HCT116 (cell line): ENCODE measurements at regions not wholly inside any gene's neighbourhood (a gene's known extent, or its start where the extent isn't known, plus 50 kb on each side); places are given as distances from the start of the nearest gene placed in this dataset.

ENCODE experiments used
- ATAC-seq: fragments of 200-7000 bp; cut with Tn5 transposase; 2 replicates; pipeline ENCODE4 v1.9.1; 2020; ENCODE audit warnings: mild to moderate bottlenecking, moderate library complexity
- BruUV-seq: library from RNA; stranded (reverse); fragments of 400-500 nt; replicated peaks from 2 replicates; lab custom pipeline; 2021; lab: Mats Ljungman, UMichigan
- CTCF ChIA-PET: fragments of 300-600 bp; sonication (Branson Sonifier 250); formaldehyde crosslinking; loops from one replicate; lab custom pipeline; 2021; ENCODE audit warnings: antibody characterized with exemption; lab: Charles Lee
- POLR2A ChIA-PET: fragments of 300-600, 350-600 bp; sonication (Branson Sonifier 250); formaldehyde crosslinking; loops from one replicate; lab custom pipeline; 2021; ENCODE audit warnings: antibody characterized with exemption; lab: Charles Lee
- RAD21 ChIA-PET, 2 experiments: fragments of 300-600 bp; sonication (Branson Sonifier 250); formaldehyde crosslinking; loops; one replicate each; lab custom pipeline; 2023; ENCODE audit warnings: low total read pairs in 2 of 2; ENCODE audit not compliant: uncharacterized antibody in 2 of 2, unreplicated experiment in 2 of 2, low non-redundant PET in 1 of 2; lab: Charles Lee
- DNase-seq: peaks from one replicate; pipeline ENCODE4 v3.0.0-alpha.2; 2010; ENCODE audit warnings: low read depth, low spot score
- H2AFZ ChIP-seq: fragments of 200-600 bp; shearing (Covaris generic), sonication (generic); 2 replicates; pipeline ENCODE4 v1.6.1; 2017; ENCODE audit warnings: low read depth, mixed run types, mixed read lengths, antibody characterized with exemption, low read length; ENCODE audit not compliant: poor library complexity, severe bottlenecking
- H3K27ac ChIP-seq: 2 replicates; pipeline ENCODE4 v1.5.1; 2012; ENCODE audit warnings: low read depth, low read length
- H3K27me3 ChIP-seq: fragments of 200-600 bp; sonication (generic); 2 replicates; pipeline ENCODE4 v1.6.1; 2016; ENCODE audit warnings: mixed run types, low read length, mixed read lengths; ENCODE audit not compliant: insufficient read depth
- H3K36me3 ChIP-seq, 2 experiments: fragments of 200-500 bp in 1 of 2; fragments of 200-600 bp in 1 of 2; sonication (Bioruptor generic) in 1 of 2; sonication (generic) in 1 of 2; 2 replicates each; pipeline versions ENCODE4 v1.5.1 to v1.6.1; 2014 to 2016; ENCODE audit warnings: low read length in 2 of 2, inconsistent platforms in 1 of 2, mixed read lengths in 1 of 2, mixed run types in 1 of 2; ENCODE audit not compliant: insufficient read depth in 2 of 2, control insufficient read depth in 1 of 2
- H3K4me1 ChIP-seq, 2 experiments: fragments of 200-600 bp in 1 of 2; sonication (generic) in 1 of 2; 2 replicates each; pipeline versions ENCODE4 v1.5.1 to v1.6.1; 2012 to 2017; ENCODE audit warnings: low read length in 2 of 2, inconsistent platforms in 1 of 2, mild to moderate bottlenecking in 1 of 2, mixed read lengths in 1 of 2, mixed run types in 1 of 2, moderate library complexity in 1 of 2; ENCODE audit not compliant: insufficient read depth in 2 of 2, control insufficient read depth in 1 of 2
- H3K4me2 ChIP-seq: fragments of 200-600 bp; sonication (generic); 2 replicates; pipeline ENCODE4 v1.6.1; 2017; ENCODE audit warnings: mixed run types, low read length, mixed read lengths
- H3K4me3 ChIP-seq, 2 experiments: fragments of 200-600 bp in 1 of 2; sonication (generic) in 1 of 2; replicated peaks in 1 of 2; 2 replicates each; pipeline ENCODE4 v1.5.1; 2011 to 2016; ENCODE audit warnings: low read length in 2 of 2, control low read depth in 1 of 2, low read depth in 1 of 2, mild to moderate bottlenecking in 1 of 2, mixed read lengths in 1 of 2, mixed run types in 1 of 2
- H3K79me2 ChIP-seq: fragments of 200-600 bp; sonication (generic); 2 replicates; pipeline ENCODE4 v1.6.1; 2017; ENCODE audit warnings: mild to moderate bottlenecking, mixed run types, low read length, moderate library complexity, mixed read lengths; ENCODE audit not compliant: insufficient read depth
- H3K9ac ChIP-seq: fragments of 200-600 bp; sonication (generic); 2 replicates; pipeline ENCODE4 v1.6.1; 2016; ENCODE audit warnings: low read length, mixed read lengths
- H3K9me2 ChIP-seq: fragments of 200-600 bp; sonication (generic), shearing (Covaris generic); 2 replicates; pipeline ENCODE4 v1.6.1; 2017; ENCODE audit warnings: mixed run types, mild to moderate bottlenecking, moderate library complexity; ENCODE audit not compliant: insufficient read depth
- H3K9me3 ChIP-seq, 2 experiments: fragments of 200-500 bp in 1 of 2; fragments of 200-600 bp in 1 of 2; sonication (Bioruptor generic) in 1 of 2; sonication (generic) in 1 of 2; 2 replicates each; pipeline ENCODE4 v1.6.1; 2014 to 2017; ENCODE audit warnings: low read length in 2 of 2, mixed read lengths in 2 of 2, inconsistent platforms in 1 of 2, low read depth in 1 of 2, mild to moderate bottlenecking in 1 of 2, mixed run types in 1 of 2, moderate library complexity in 1 of 2; ENCODE audit not compliant: control insufficient read depth in 1 of 2, insufficient read depth in 1 of 2
- H4K20me1 ChIP-seq: fragments of 200-600 bp; sonication (generic), shearing (Covaris generic); 2 replicates; pipeline ENCODE4 v1.6.1; 2017; ENCODE audit warnings: mixed run types, mild to moderate bottlenecking, moderate library complexity; ENCODE audit not compliant: insufficient read depth
- ATF3 ChIP-seq: IDR thresholded peaks from 2 replicates; pipeline ENCODE4 v1.6.1; 2012
- CBX3 ChIP-seq: IDR thresholded peaks from 2 replicates; pipeline ENCODE4 v1.6.1; 2012; ENCODE audit warnings: low read depth
- CTCF ChIP-seq, 3 experiments: fragments of 200-600 bp in 1 of 3; sonication (generic) in 1 of 3; IDR thresholded peaks in 2 of 3; conservative IDR thresholded peaks in 1 of 3; 2 replicates each; pipeline ENCODE4 v1.5.1; 2012 to 2017; ENCODE audit warnings: low read depth in 2 of 3, low read length in 2 of 3, antibody characterized with exemption in 1 of 3, borderline replicate concordance in 1 of 3, control low read depth in 1 of 3, mild to moderate bottlenecking in 1 of 3, mixed read lengths in 1 of 3, mixed run types in 1 of 3, moderate library complexity in 1 of 3; ENCODE audit not compliant: insufficient read depth in 1 of 3
- ELF1 ChIP-seq: IDR thresholded peaks from 2 replicates; pipeline ENCODE4 v1.6.1; 2012; ENCODE audit warnings: low read depth, borderline replicate concordance
- EZH2 ChIP-seq: fragments of 200-600 bp; sonication (generic); IDR thresholded peaks from 2 replicates; pipeline ENCODE4 v1.6.1; 2017; ENCODE audit warnings: antibody characterized with exemption, mixed run types
- EZH2phosphoT487 ChIP-seq: fragments of 200-600 bp; IDR thresholded peaks from 2 replicates; pipeline ENCODE4 v1.6.1; 2018; ENCODE audit warnings: antibody characterized with exemption, borderline replicate concordance
- FOSL1 ChIP-seq: IDR thresholded peaks from 2 replicates; pipeline ENCODE4 v1.6.1; 2012; ENCODE audit warnings: low read depth
- POLR2A ChIP-seq: IDR thresholded peaks from 2 replicates; pipeline ENCODE4 v1.7.0; 2011; ENCODE audit warnings: borderline replicate concordance; ENCODE audit not compliant: insufficient read depth, insufficient read length; ENCODE audit errors: extremely low read depth
- POLR2AphosphoS5 ChIP-seq: IDR thresholded peaks from 2 replicates; pipeline ENCODE4 v1.6.1; 2011; ENCODE audit warnings: mild to moderate bottlenecking, low read depth, low read length, moderate library complexity
- RAD21 ChIP-seq: IDR thresholded peaks from 2 replicates; pipeline ENCODE4 v1.6.1; 2012; ENCODE audit warnings: low read depth, mild to moderate bottlenecking
- SP1 ChIP-seq: IDR thresholded peaks from 2 replicates; pipeline ENCODE4 v1.6.1; 2012; ENCODE audit warnings: low read depth
- TCF7L2 ChIP-seq: IDR thresholded peaks from 2 replicates; pipeline ENCODE4 v1.7.0; 2011; ENCODE audit warnings: borderline replicate concordance, inconsistent platforms; ENCODE audit not compliant: insufficient read depth, insufficient read length; ENCODE audit errors: extremely low read depth
- YY1 ChIP-seq: IDR thresholded peaks from 2 replicates; pipeline ENCODE4 v1.6.1; 2011; ENCODE audit warnings: low read length, low read depth, moderate library complexity, mild to moderate bottlenecking; ENCODE audit not compliant: insufficient replicate concordance; ENCODE audit errors: extremely low read depth
- ZBTB33 ChIP-seq: IDR thresholded peaks from 2 replicates; pipeline ENCODE4 v1.6.1; 2011; ENCODE audit warnings: mild to moderate bottlenecking, low read length, moderate library complexity; ENCODE audit not compliant: insufficient replicate concordance; ENCODE audit errors: extremely low read depth
- ZFX ChIP-seq: fragments of 450-650 bp; IDR thresholded peaks from 2 replicates; pipeline ENCODE4 v1.6.1; 2017
- ZNF274 ChIP-seq: fragments of 200-500 bp; sonication (Bioruptor generic); IDR thresholded peaks from 2 replicates; pipeline ENCODE4 v1.6.1; 2014; ENCODE audit warnings: mild to moderate bottlenecking, low read depth, low read length, inconsistent platforms
- intact Hi-C: fragments of 100-400 bp; cut with micrococcal nuclease; formaldehyde crosslinking; loops from 2 replicates; pipeline ENCODE4 v1.10.0; 2022
- TF ChIP-seq, protein P1 (sequence below): IDR thresholded peaks from 2 replicates; pipeline ENCODE4 v1.6.1; 2012
- TF ChIP-seq, protein P2 (sequence below): IDR thresholded peaks from 2 replicates; pipeline ENCODE4 v1.6.1; 2012; ENCODE audit warnings: low read depth

GRCh38 chr4:187569871-187570270, 425.7 kb upstream of the ZFP42 start (continued):
- TF ChIP-seq CTCF (IDR thresholded peaks at IDR 0.05 in 2 of 3, conservative IDR thresholded peaks at IDR 0.05 in 1 of 3; ENCODE audit: borderline replicate concordance in 1 of 3, insufficient read depth in 1 of 3, low read depth in 2 of 3, low read length in 2 of 3) = no peak
- TF ChIP-seq RAD21 = no peak
- TF ChIP-seq EZH2 = no peak
- no peak for TF ChIP-seq ZNF274
- no peak for TF ChIP-seq YY1
- no peak for TF ChIP-seq POLR2A
- TF ChIP-seq FOSL1 = no peak
- TF ChIP-seq ZFX = no peak
- no peak for TF ChIP-seq ZBTB33

- ChIA-PET POLR2A (no interaction called here), RAD21 (no interaction called here), CTCF (no interaction called here)
- Histone ChIP-seq H3K4me1 (no peaks in the 10 kb centered on the region), H3K27ac (no peak overlapping the region), H2AFZ (no peak overlapping the region), H4K20me1 (no peaks in the 10 kb centered on the region), H3K36me3 (peaks cover 0 to 3% of the 10 kb centered on the region in 2 experiments; a peak in 1 of 4 replicates), H3K4me2 (no peak overlapping the region), H3K27me3 (no peaks in the 10 kb centered on the region), H3K4me3 (no peak overlapping the region), H3K9ac (no peak overlapping the region), H3K79me2 (no peaks in the 10 kb centered on the region), H3K9me3 (no peaks in the 10 kb centered on the region), H3K9me2 (no peaks in the 10 kb centered on the region)
- DNase-seq (no peak), ATAC-seq (no peak)
- TF ChIP-seq POLR2AphosphoS5 (no peak), POLR2A (no peak), ATF3 (no peak), TCF7L2 (no peak), CBX3 (no peak), EZH2phosphoT487 (no peak), RAD21 (no peak), FOSL1 (no peak), ELF1 (no peak), SP1 (no peak), EZH2 (no peak)
- TF ChIP-seq, protein P1, sequence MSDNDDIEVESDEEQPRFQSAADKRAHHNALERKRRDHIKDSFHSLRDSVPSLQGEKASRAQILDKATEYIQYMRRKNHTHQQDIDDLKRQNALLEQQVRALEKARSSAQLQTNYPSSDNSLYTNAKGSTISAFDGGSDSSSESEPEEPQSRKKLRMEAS = no peak
- TF ChIP-seq, protein P2, sequence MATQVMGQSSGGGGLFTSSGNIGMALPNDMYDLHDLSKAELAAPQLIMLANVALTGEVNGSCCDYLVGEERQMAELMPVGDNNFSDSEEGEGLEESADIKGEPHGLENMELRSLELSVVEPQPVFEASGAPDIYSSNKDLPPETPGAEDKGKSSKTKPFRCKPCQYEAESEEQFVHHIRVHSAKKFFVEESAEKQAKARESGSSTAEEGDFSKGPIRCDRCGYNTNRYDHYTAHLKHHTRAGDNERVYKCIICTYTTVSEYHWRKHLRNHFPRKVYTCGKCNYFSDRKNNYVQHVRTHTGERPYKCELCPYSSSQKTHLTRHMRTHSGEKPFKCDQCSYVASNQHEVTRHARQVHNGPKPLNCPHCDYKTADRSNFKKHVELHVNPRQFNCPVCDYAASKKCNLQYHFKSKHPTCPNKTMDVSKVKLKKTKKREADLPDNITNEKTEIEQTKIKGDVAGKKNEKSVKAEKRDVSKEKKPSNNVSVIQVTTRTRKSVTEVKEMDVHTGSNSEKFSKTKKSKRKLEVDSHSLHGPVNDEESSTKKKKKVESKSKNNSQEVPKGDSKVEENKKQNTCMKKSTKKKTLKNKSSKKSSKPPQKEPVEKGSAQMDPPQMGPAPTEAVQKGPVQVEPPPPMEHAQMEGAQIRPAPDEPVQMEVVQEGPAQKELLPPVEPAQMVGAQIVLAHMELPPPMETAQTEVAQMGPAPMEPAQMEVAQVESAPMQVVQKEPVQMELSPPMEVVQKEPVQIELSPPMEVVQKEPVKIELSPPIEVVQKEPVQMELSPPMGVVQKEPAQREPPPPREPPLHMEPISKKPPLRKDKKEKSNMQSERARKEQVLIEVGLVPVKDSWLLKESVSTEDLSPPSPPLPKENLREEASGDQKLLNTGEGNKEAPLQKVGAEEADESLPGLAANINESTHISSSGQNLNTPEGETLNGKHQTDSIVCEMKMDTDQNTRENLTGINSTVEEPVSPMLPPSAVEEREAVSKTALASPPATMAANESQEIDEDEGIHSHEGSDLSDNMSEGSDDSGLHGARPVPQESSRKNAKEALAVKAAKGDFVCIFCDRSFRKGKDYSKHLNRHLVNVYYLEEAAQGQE = no peak
- intact Hi-C loops = no loop called here
- no TSS peak for BruUV-seq
These were observed 419.9 kb upstream of the ZFP42 start for GRCh38 chr4:187575706-187576105.
